ENCODE measurements at regions not wholly inside any gene's neighbourhood (a gene's known extent, or its start where the extent isn't known, plus 50 kb on each side); places are given as distances from the start of the nearest gene placed in this dataset.

DNA sequence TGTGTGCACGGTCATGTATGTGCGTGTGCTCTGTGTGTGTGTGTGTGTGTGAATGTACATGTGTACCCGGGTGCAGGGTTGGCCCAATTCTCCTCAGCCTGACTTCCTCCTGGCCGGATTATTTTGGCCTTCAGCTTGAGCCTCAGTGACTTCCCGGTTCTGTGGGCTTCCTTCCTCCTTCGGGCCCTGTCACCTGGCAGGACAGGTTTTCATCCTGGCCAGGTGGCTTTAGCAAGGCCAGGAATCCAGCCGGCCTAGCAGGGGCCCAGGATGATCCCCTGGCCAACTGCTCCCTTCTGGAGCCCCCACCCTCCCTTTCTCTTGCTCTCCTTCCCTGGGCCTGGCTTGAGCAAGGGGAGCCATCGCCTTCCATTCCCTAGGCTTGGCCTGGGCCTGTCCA is 140.5 kb downstream of the INHBB start:
- H2BK120ac ChIP-seq (ENCODE audit: insufficient read depth, low read length, poor library complexity) = no peak overlapping the region
- no peaks in the 10 kb centered on the region for H3K27me3 ChIP-seq (ENCODE audit: insufficient read depth, low read length)
- no peak overlapping the region for H3K4me3 ChIP-seq (ENCODE audit: low read depth, low read length)
- H3K9me3 ChIP-seq (ENCODE audit: insufficient read depth, low read depth, low read length) = no peaks in the 10 kb centered on the region
- no peak overlapping the region for H3K9ac ChIP-seq (ENCODE audit: low read length)
- H3K27ac ChIP-seq (ENCODE audit: low read depth, low read length) = no peak overlapping the region
- no peak overlapping the region for H3K4ac ChIP-seq (ENCODE audit: low read depth, low read length)
- no peak overlapping the region for H2BK5ac ChIP-seq (ENCODE audit: low read depth, low read length, poor library complexity)
- no peak overlapping the region for H4K12ac ChIP-seq (ENCODE audit: low read depth, low read length)
- no peak overlapping the region for H3K23ac ChIP-seq (ENCODE audit: low read length)
- no peak overlapping the region for H4K91ac ChIP-seq (ENCODE audit: low read depth, low read length)
- WGBS (ENCODE audit: extremely low coverage, insufficient coverage, insufficient read length) = no CpG with 5 or more reads among the region's 8 CpGs
- H2AK5ac ChIP-seq (ENCODE audit: low read length) = no peak overlapping the region
- H3K4me1 ChIP-seq (ENCODE audit: control insufficient read depth in 1 of 2, insufficient read depth in 2 of 2, low read length in 2 of 2) = peaks cover 0 to 4% of the 10 kb centered on the region in 2 experiments
- H2BK12ac ChIP-seq (ENCODE audit: low read length) = no peak overlapping the region
- peak in 1 of 2 donors; percentile 46 for DNase-seq
- no peak overlapping the region for H4K8ac ChIP-seq (ENCODE audit: low read depth, low read length)
- no peaks in the 10 kb centered on the region for H3K79me1 ChIP-seq (ENCODE audit: low read length)
- H3K14ac ChIP-seq (ENCODE audit: low read length) = no peak overlapping the region
- H3K79me2 ChIP-seq (ENCODE audit: control insufficient read depth, insufficient read depth, low read length, poor library complexity) = no peaks in the 10 kb centered on the region
- no peak overlapping the region for H2AFZ ChIP-seq (ENCODE audit: insufficient read depth, low read length, poor library complexity)
- no peaks in the 10 kb centered on the region for H3K36me3 ChIP-seq (ENCODE audit: control insufficient read depth in 1 of 2, insufficient read depth in 2 of 2, low read length in 2 of 2)
- H3K18ac ChIP-seq (ENCODE audit: low read length) = no peak overlapping the region
- no peak overlapping the region for H3K4me2 ChIP-seq (ENCODE audit: low read length)

- Histone ChIP-seq H3K79me2 (ENCODE audit: control insufficient read depth, insufficient read depth, low read length, poor library complexity) (no peaks in the 10 kb centered on the region), H2AK5ac (ENCODE audit: low read length) (no peak overlapping the region), H3K36me3 (ENCODE audit: control insufficient read depth in 1 of 2, insufficient read depth in 2 of 2, low read length in 2 of 2) (no peaks in the 10 kb centered on the region), H3K4ac (ENCODE audit: low read depth, low read length) (no peak overlapping the region), H3K4me3 (ENCODE audit: low read depth, low read length) (no peak overlapping the region), H2BK120ac (ENCODE audit: insufficient read depth, low read length, poor library complexity) (no peak overlapping the region), H3K4me2 (ENCODE audit: low read length) (no peak overlapping the region), H3K27ac (ENCODE audit: low read depth, low read length) (no peak overlapping the region), H2BK12ac (ENCODE audit: low read length) (no peak overlapping the region), H2AFZ (ENCODE audit: insufficient read depth, low read length, poor library complexity) (no peak overlapping the region), H3K79me1 (ENCODE audit: low read length) (no peaks in the 10 kb centered on the region), H4K12ac (ENCODE audit: low read depth, low read length) (no peak overlapping the region), H3K23ac (ENCODE audit: low read length) (no peak overlapping the region), H3K9ac (ENCODE audit: low read length) (no peak overlapping the region), H3K9me3 (ENCODE audit: insufficient read depth, low read depth, low read length) (no peaks in the 10 kb centered on the region), H4K91ac (ENCODE audit: low read depth, low read length) (no peak overlapping the region), H3K18ac (ENCODE audit: low read length) (no peak overlapping the region), H3K4me1 (ENCODE audit: control insufficient read depth in 1 of 2, insufficient read depth in 2 of 2, low read length in 2 of 2) (peaks cover 0 to 4% of the 10 kb centered on the region in 2 experiments), H3K27me3 (ENCODE audit: insufficient read depth, low read length) (no peaks in the 10 kb centered on the region), H2BK5ac (ENCODE audit: low read depth, low read length, poor library complexity) (no peak overlapping the region), H3K14ac (ENCODE audit: low read length) (no peak overlapping the region), H4K8ac (ENCODE audit: low read depth, low read length) (no peak overlapping the region)
- peak; percentile 77 to 93 for DNase-seq
- no CpG with 5 or more reads among the region's 11 CpGs for WGBS (ENCODE audit: extremely low coverage, insufficient coverage, insufficient read length)
Observed at GRCh38 chr2:120486946-120487345, 141.0 kb downstream of the INHBB start.

GRCh38 chr2:120488531-120488930 is 142.6 kb downstream of the INHBB start:
- H4K12ac ChIP-seq (ENCODE audit: low read depth, low read length) = no peak overlapping the region
- H3K36me3 ChIP-seq (ENCODE audit: control insufficient read depth in 1 of 2, insufficient read depth in 2 of 2, low read length in 2 of 2) = no peaks in the 10 kb centered on the region
- H4K91ac ChIP-seq (ENCODE audit: low read depth, low read length) = no peak overlapping the region
- DNase-seq = no peak
- H2AFZ ChIP-seq (ENCODE audit: insufficient read depth, low read length, poor library complexity) = no peak overlapping the region
- no peak overlapping the region for H2BK12ac ChIP-seq (ENCODE audit: low read length)
- no CpG with 5 or more reads among the region's 6 CpGs for WGBS (ENCODE audit: extremely low coverage, insufficient coverage, insufficient read length)
- H3K9ac ChIP-seq (ENCODE audit: low read length) = no peak overlapping the region
- H2BK120ac ChIP-seq (ENCODE audit: insufficient read depth, low read length, poor library complexity) = no peak overlapping the region
- H4K8ac ChIP-seq (ENCODE audit: low read depth, low read length) = no peak overlapping the region
- H3K23ac ChIP-seq (ENCODE audit: low read length) = no peak overlapping the region
- no peaks in the 10 kb centered on the region for H3K27me3 ChIP-seq (ENCODE audit: insufficient read depth, low read length)
- H3K18ac ChIP-seq (ENCODE audit: low read length) = no peak overlapping the region
- H3K9me3 ChIP-seq (ENCODE audit: insufficient read depth, low read depth, low read length) = no peaks in the 10 kb centered on the region
- no peak overlapping the region for H3K27ac ChIP-seq (ENCODE audit: low read depth, low read length)
- no peak overlapping the region for H3K4ac ChIP-seq (ENCODE audit: low read depth, low read length)
- H3K79me1 ChIP-seq (ENCODE audit: low read length) = no peaks in the 10 kb centered on the region
- H3K14ac ChIP-seq (ENCODE audit: low read length) = no peak overlapping the region
- H3K4me3 ChIP-seq (ENCODE audit: low read depth, low read length) = no peak overlapping the region
- H3K4me2 ChIP-seq (ENCODE audit: low read length) = no peak overlapping the region
- H2AK5ac ChIP-seq (ENCODE audit: low read length) = no peak overlapping the region
- H3K79me2 ChIP-seq (ENCODE audit: control insufficient read depth, insufficient read depth, low read length, poor library complexity) = no peaks in the 10 kb centered on the region
- no peak overlapping the region for H2BK5ac ChIP-seq (ENCODE audit: low read depth, low read length, poor library complexity)
- H3K4me1 ChIP-seq (ENCODE audit: control insufficient read depth in 1 of 2, insufficient read depth in 2 of 2, low read length in 2 of 2) = peaks cover 0 to 4% of the 10 kb centered on the region in 2 experiments

DNA sequence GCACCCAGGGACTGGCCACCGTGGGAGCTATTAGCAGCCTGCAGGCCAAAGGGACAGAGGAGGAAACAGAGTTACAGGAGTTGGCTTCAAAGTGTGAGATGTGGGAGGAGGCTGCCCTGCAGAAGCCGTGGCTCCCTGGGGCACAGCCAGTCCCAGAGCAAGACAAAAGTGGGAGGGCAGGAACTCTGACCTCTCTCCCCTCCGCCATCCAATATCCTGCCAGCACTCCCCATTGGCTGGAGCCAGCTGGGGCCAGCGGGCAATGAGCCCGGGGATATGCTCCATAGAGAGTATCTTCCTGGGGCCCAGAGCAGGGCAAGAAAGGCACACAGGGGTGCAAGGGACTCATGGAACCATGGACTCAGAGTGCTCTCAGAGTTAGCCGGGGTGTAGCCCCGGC is 143.1 kb downstream of the INHBB start:
- no peak overlapping the region for H2AK5ac ChIP-seq (ENCODE audit: low read length)
- H2BK12ac ChIP-seq (ENCODE audit: low read length) = no peak overlapping the region
- H3K9ac ChIP-seq (ENCODE audit: low read length) = no peak overlapping the region
- H3K4me3 ChIP-seq (ENCODE audit: low read depth, low read length) = no peak overlapping the region
- H3K79me2 ChIP-seq (ENCODE audit: control insufficient read depth, insufficient read depth, low read length, poor library complexity) = no peaks in the 10 kb centered on the region
- H3K23ac ChIP-seq (ENCODE audit: low read length) = no peak overlapping the region
- no peaks in the 10 kb centered on the region for H3K79me1 ChIP-seq (ENCODE audit: low read length)
- WGBS (ENCODE audit: extremely low coverage, insufficient coverage, insufficient read length) = no CpG with 5 or more reads among the region's 7 CpGs
- H3K14ac ChIP-seq (ENCODE audit: low read length) = no peak overlapping the region
- no peaks in the 10 kb centered on the region for H3K36me3 ChIP-seq (ENCODE audit: control insufficient read depth in 1 of 2, insufficient read depth in 2 of 2, low read length in 2 of 2)
- H3K4me2 ChIP-seq (ENCODE audit: low read length) = no peak overlapping the region
- H3K27me3 ChIP-seq (ENCODE audit: insufficient read depth, low read length) = no peaks in the 10 kb centered on the region
- no peak overlapping the region for H4K8ac ChIP-seq (ENCODE audit: low read depth, low read length)
- DNase-seq = no peak
- no peak overlapping the region for H2AFZ ChIP-seq (ENCODE audit: insufficient read depth, low read length, poor library complexity)
- H3K18ac ChIP-seq (ENCODE audit: low read length) = no peak overlapping the region
- no peak overlapping the region for H4K12ac ChIP-seq (ENCODE audit: low read depth, low read length)
- no peak overlapping the region for H3K27ac ChIP-seq (ENCODE audit: low read depth, low read length)
- no peak overlapping the region for H2BK120ac ChIP-seq (ENCODE audit: insufficient read depth, low read length, poor library complexity)
- H3K4me1 ChIP-seq (ENCODE audit: control insufficient read depth in 1 of 2, insufficient read depth in 2 of 2, low read length in 2 of 2) = peaks cover 0 to 4% of the 10 kb centered on the region in 2 experiments
- no peak overlapping the region for H4K91ac ChIP-seq (ENCODE audit: low read depth, low read length)
- no peak overlapping the region for H2BK5ac ChIP-seq (ENCODE audit: low read depth, low read length, poor library complexity)
- H3K4ac ChIP-seq (ENCODE audit: low read depth, low read length) = no peak overlapping the region
- no peaks in the 10 kb centered on the region for H3K9me3 ChIP-seq (ENCODE audit: insufficient read depth, low read depth, low read length)

Data from trophoblast cell (in vitro differentiated cells and primary cell).